Hippocampal formation (tissue), 2 donors: ENCODE measurements at regions not wholly inside any gene's neighbourhood (a gene's known extent, or its start where the extent isn't known, plus 50 kb on each side); places are given as distances from the start of the nearest gene placed in this dataset.

ENCODE experiments used
- DNase-seq, 2 donors: peaks; one replicate each; lab custom pipeline; 2025; lab: John Stamatoyannopoulos, UW

GRCh38 chr10:33412653-33413361 is 78.3 kb upstream of the NRP1 start:
- no peak for DNase-seq

- no peak for DNase-seq
These were observed 77.8 kb upstream of the NRP1 start for GRCh38 chr10:33412241-33412640.

- no peak for DNase-seq
These were observed 76.4 kb upstream of the NRP1 start for GRCh38 chr10:33410860-33411234.

- DNase-seq = no peak
These were observed 75.8 kb upstream of the NRP1 start for GRCh38 chr10:33410096-33410859.

GRCh38 chr10:33406596-33406995 is 72.1 kb upstream of the NRP1 start:
- DNase-seq = no peak

- no peak for DNase-seq
These were observed 68.0 kb upstream of the NRP1 start for GRCh38 chr10:33402220-33403073.

- no peak for DNase-seq
These were observed 66.8 kb upstream of the NRP1 start for GRCh38 chr10:33401300-33401699.

- DNase-seq = no peak
These were observed 64.3 kb upstream of the NRP1 start for GRCh38 chr10:33398796-33399195.

GRCh38 chr10:33396938-33397337 is 62.5 kb upstream of the NRP1 start:
- DNase-seq = no peak

GRCh38 chr10:33396279-33396678 is 61.8 kb upstream of the NRP1 start:
- no peak for DNase-seq

GRCh38 chr10:33395201-33395600 is 60.7 kb upstream of the NRP1 start:
- no peak for DNase-seq

- no peak for DNase-seq
These were observed 58.2 kb upstream of the NRP1 start for GRCh38 chr10:33392706-33393105.

- DNase-seq = no peak
These were observed 57.4 kb upstream of the NRP1 start for GRCh38 chr10:33391611-33392465.

- DNase-seq = no peak
These were observed 55.6 kb upstream of the NRP1 start for GRCh38 chr10:33390046-33390445.

- no peak for DNase-seq
These were observed 54.3 kb upstream of the NRP1 start for GRCh38 chr10:33388785-33389184.

GRCh38 chr10:33388382-33388781 is 53.9 kb upstream of the NRP1 start:
- no peak for DNase-seq

- DNase-seq = no peak
These were observed 53.3 kb upstream of the NRP1 start for GRCh38 chr10:33387720-33388119.

GRCh38 chr10:33386926-33387325 is 52.5 kb upstream of the NRP1 start:
- DNase-seq = no peak

- no peak for DNase-seq
These were observed 51.2 kb upstream of the NRP1 start for GRCh38 chr10:33385686-33386085.

GRCh38 chr10:33385015-33385414 is 50.5 kb upstream of the NRP1 start:
- DNase-seq = no peak
